HG03378 (cell line): ENCODE measurements at regions not wholly inside any gene's neighbourhood (a gene's known extent, or its start where the extent isn't known, plus 50 kb on each side); places are given as distances from the start of the nearest gene placed in this dataset.

Experiments
- ATAC-seq: cut with Tn5 transposase; IDR thresholded peaks from one replicate; pipeline ENCODE4 v1.9.1; 2021; ENCODE audit warnings: mild to moderate bottlenecking, moderate library complexity; ENCODE audit not compliant: unreplicated experiment

- no peak for ATAC-seq
Measured at GRCh38 chr2:118169359-118170005, 81.2 kb downstream of the INSIG2 start.

GRCh38 chr2:118168615-118169014 lies 80.3 kb downstream of the INSIG2 start:
- no peak for ATAC-seq

- ATAC-seq = no peak
Measured at GRCh38 chr2:118167026-118167425, 78.8 kb downstream of the INSIG2 start.

GRCh38 chr2:118166242-118166641 lies 78.0 kb downstream of the INSIG2 start:
- ATAC-seq = no peak

- no peak for ATAC-seq
Measured at GRCh38 chr2:118165595-118165994, 77.3 kb downstream of the INSIG2 start.
